BJ (cell line): ENCODE measurements at regions not wholly inside any gene's neighbourhood (a gene's known extent, or its start where the extent isn't known, plus 50 kb on each side); places are given as distances from the start of the nearest gene placed in this dataset.

Experiments
- CTCF ChIA-PET: fragments of 350-600 bp; formaldehyde crosslinking; extraction: SDS; loops from one replicate; lab custom pipeline; 2021; ENCODE audit warnings: antibody characterized with exemption, inconsistent platforms; lab: Yijun Ruan, JAX
- POLR2A ChIA-PET: fragments of 300-600 bp; sonication (Branson Sonifier 250); formaldehyde crosslinking; extraction: SDS; loops from one replicate; lab custom pipeline; 2021; ENCODE audit warnings: antibody characterized with exemption; lab: Charles Lee
- DNase-seq: peaks from one replicate; pipeline ENCODE4 v3.0.0-alpha.2; 2011; ENCODE audit warnings: low read depth
- H3K27me3 ChIP-seq: 2 replicates; pipeline ENCODE4 v1.6.0; 2011; ENCODE audit warnings: low read length; ENCODE audit not compliant: control insufficient read depth, insufficient read depth
- H3K36me3 ChIP-seq: 2 replicates; pipeline ENCODE4 v1.5.1; 2011; ENCODE audit warnings: low read length; ENCODE audit not compliant: control insufficient read depth, insufficient read depth
- H3K4me3 ChIP-seq: 2 replicates; pipeline ENCODE4 v1.5.1; 2011; ENCODE audit warnings: low read depth, mild to moderate bottlenecking, control low read depth, low read length
- CTCF ChIP-seq: IDR thresholded peaks from 2 replicates; pipeline ENCODE4 v1.5.1; 2011; ENCODE audit warnings: low read depth, mild to moderate bottlenecking, control low read depth, inconsistent platforms, low read length, moderate library complexity; ENCODE audit not compliant: insufficient read depth

GRCh38 chr5:116650544-116650943 lies 75.9 kb upstream of the SEMA6A start:
- ChIA-PET POLR2A (no interaction called here), CTCF (no interaction called here)
- no peak for DNase-seq
- H3K27me3 ChIP-seq: no peaks in the 10 kb centered on the region
- H3K36me3 ChIP-seq: no peaks in the 10 kb centered on the region
- no peak overlapping the region for H3K4me3 ChIP-seq
- no peak for TF ChIP-seq CTCF

DNA sequence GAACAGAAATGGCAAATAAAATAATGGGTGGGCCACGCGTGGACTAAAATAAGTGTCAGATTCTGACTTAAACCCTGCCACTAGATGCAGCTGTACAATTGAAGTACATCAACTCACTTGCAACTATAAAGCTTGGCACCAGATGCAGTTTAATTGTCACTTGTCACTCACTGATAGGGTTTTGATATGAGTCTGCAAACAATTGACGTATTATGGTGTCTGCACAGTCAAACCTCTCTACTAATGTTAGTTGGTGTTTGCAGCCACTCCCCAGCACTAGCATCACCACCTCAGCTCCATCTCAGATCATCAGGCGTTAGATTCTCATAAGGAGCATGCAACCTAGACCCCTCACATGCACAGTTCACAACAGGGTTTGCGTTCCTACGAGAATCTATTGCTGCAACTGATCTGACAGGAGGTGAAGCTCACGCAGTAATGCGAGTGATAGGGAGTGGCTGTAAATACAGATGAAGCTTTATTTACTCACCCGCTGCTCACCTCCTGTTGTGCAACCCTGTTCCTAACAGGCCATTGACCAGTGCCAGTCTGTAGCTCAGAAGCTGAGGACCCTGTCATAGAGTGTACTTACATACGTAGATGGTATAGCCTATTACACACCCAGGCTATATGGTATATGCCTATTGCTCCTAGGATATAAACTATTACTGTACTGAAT lies 72.1 kb upstream of the SEMA6A start:
- ChIA-PET CTCF (no interaction called here), POLR2A (no interaction called here)
- TF ChIP-seq CTCF: no peak
- no peak for DNase-seq
- Histone ChIP-seq H3K4me3 (no peak overlapping the region), H3K36me3 (no peaks in the 10 kb centered on the region), H3K27me3 (no peaks in the 10 kb centered on the region)

DNA sequence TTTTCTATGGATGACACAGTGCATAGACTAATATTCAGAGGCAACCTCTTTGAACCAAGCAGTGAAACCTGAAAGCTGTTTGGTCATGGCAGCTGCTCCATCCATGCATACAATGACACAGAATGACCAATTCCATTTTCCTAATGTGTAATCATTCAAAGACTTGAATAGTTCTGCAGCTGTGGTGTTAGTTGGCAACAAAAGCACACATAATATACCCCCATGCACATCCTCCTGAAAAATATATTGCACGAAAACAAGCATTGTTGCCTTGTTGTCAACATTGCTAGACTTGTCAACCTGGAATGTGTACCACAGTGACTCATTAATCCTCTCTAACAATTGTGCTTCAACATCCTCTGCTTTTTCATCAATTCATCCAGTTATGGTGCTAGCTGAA lies 71.0 kb upstream of the SEMA6A start:
- ChIA-PET POLR2A (no interaction called here), CTCF (no interaction called here)
- TF ChIP-seq CTCF: no peak
- H3K4me3 ChIP-seq: no peak overlapping the region
- H3K27me3 ChIP-seq: no peaks in the 10 kb centered on the region
- no peaks in the 10 kb centered on the region for H3K36me3 ChIP-seq
- DNase-seq: no peak

DNA sequence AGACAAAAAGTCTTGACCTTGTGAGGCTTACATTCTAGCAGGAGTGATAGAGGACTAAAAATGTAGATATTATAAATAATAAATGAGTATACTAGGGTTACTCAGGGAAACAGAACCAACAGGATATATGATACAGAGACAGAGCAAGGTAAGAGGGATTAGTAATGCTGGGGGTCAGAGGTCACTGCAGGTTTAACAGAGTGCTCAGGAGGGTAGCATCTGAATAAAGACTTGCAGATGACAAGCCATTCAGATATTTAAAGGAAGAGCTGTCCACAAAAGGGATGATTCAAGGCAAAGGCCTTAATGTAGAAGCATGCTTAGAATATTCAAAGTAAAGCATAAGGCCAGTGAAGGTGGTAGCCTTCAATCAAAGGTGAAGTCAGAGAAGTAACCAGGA lies 65.6 kb upstream of the SEMA6A start:
- no peaks in the 10 kb centered on the region for H3K36me3 ChIP-seq
- TF ChIP-seq CTCF: no peak
- no peak for DNase-seq
- no peak overlapping the region for H3K4me3 ChIP-seq
- ChIA-PET CTCF (no interaction called here), POLR2A (no interaction called here)
- no peaks in the 10 kb centered on the region for H3K27me3 ChIP-seq

DNA sequence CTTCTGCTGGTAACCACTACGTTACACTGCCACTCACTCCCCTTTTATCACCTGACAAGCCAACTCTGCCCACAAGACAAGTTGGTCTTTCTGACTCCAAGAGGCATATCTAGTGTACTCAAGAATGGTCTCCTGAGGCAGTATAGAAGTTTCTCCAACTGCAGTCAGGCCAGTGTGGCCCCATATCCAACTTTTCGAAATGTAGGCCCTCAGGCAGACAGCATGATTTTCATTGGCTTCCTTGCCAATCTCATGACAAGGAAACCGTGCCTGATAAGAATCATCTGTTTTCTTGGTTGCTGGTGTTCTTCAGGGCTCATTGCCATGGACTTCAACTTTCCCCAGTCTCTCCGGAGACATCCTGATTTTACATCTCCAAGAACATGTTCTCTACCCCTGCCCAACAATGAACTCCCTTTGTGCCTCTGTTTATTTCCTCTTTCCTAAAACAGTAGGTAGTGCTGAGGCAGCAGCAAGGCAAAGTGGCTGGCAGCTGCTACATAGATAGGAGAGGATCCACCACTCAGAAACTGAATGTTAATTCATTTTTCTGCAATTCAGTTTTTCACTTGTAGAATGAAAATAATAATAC lies 62.6 kb upstream of the SEMA6A start:
- POLR2A ChIA-PET: no interaction called here
- no peak for DNase-seq
- H3K36me3 ChIP-seq: no peaks in the 10 kb centered on the region
- no peak overlapping the region for H3K4me3 ChIP-seq
- no peak for TF ChIP-seq CTCF
- H3K27me3 ChIP-seq: no peaks in the 10 kb centered on the region
- CTCF ChIA-PET: no interaction called here
